Activated CD8-positive, alpha-beta T cell treated with anti-CD3 and anti-CD28 coated beads for 36 hours (primary cell): ENCODE measurements at regions not wholly inside any gene's neighbourhood (a gene's known extent, or its start where the extent isn't known, plus 50 kb on each side); places are given as distances from the start of the nearest gene placed in this dataset.

Source experiments
- ATAC-seq: fragments of 200-7000 bp; cut with Tn5 transposase; one replicate; pipeline ENCODE4 v1.10.0; 2021; ENCODE audit warnings: mild to moderate bottlenecking, moderate library complexity
- CTCF ChIA-PET: fragments of 350-600 bp; sonication (Branson Sonifier 250); formaldehyde crosslinking; loops from one replicate; lab custom pipeline; 2021; ENCODE audit warnings: antibody characterized with exemption; lab: Charles Lee
- POLR2A ChIA-PET: fragments of 350-600 bp; sonication (Branson Sonifier 250); formaldehyde crosslinking; loops from one replicate; lab custom pipeline; 2021; ENCODE audit warnings: antibody characterized with exemption; lab: Charles Lee
- DNase-seq: peaks from one replicate; pipeline ENCODE4 v3.0.0-alpha.2; 2020
- H3K27ac Mint-ChIP-seq: one replicate; pipeline ENCODE4 v1.8.0; 2021; ENCODE audit warnings: mild to moderate bottlenecking, mixed read lengths
- H3K27me3 Mint-ChIP-seq: one replicate; pipeline ENCODE4 v1.8.0; 2021; ENCODE audit warnings: mixed read lengths
- H3K36me3 Mint-ChIP-seq: one replicate; pipeline ENCODE4 v1.8.0; 2021; ENCODE audit warnings: low read depth, mixed read lengths
- H3K4me1 Mint-ChIP-seq: one replicate; pipeline ENCODE4 v1.8.0; 2021; ENCODE audit warnings: low read depth, mixed read lengths
- H3K4me3 Mint-ChIP-seq: one replicate; pipeline ENCODE4 v1.8.0; 2021; ENCODE audit warnings: mild to moderate bottlenecking, moderate library complexity, mixed read lengths
- H3K9me3 Mint-ChIP-seq: one replicate; pipeline ENCODE4 v1.8.0; 2021; ENCODE audit warnings: mixed read lengths
- CTCF ChIP-seq: fragments of 200-600 bp; IDR thresholded peaks from one replicate; pipeline ENCODE4 v1.8.0; 2022; ENCODE audit warnings: antibody characterized with exemption, mild to moderate bottlenecking
- intact Hi-C: fragments of 100-400 bp; cut with micrococcal nuclease; formaldehyde crosslinking; loops from one replicate; pipeline ENCODE4 v1.10.0; 2022

GRCh38 chr4:14575289-14575688, 427.0 kb upstream of the CPEB2 start:
- Mint-ChIP-seq H3K4me1 (no peaks in the 10 kb centered on the region), H3K4me3 (no peak overlapping the region), H3K36me3 (no peaks in the 10 kb centered on the region), H3K27me3 (no peaks in the 10 kb centered on the region), H3K9me3 (no peaks in the 10 kb centered on the region), H3K27ac (no peak overlapping the region)
- DNase-seq = no peak
- ChIA-PET POLR2A (no interaction called here), CTCF (no interaction called here)
- ATAC-seq = no peak
- intact Hi-C loops = no loop called here
- TF ChIP-seq CTCF = no peak

GRCh38 chr4:14575919-14576318, 426.4 kb upstream of the CPEB2 start:
- no peak for TF ChIP-seq CTCF
- no peak overlapping the region for H3K27ac Mint-ChIP-seq
- H3K4me3 Mint-ChIP-seq = no peak overlapping the region
- no peaks in the 10 kb centered on the region for H3K36me3 Mint-ChIP-seq
- no peak for DNase-seq
- H3K4me1 Mint-ChIP-seq = no peaks in the 10 kb centered on the region
- ATAC-seq = no peak
- intact Hi-C loops = no loop called here
- H3K9me3 Mint-ChIP-seq = no peaks in the 10 kb centered on the region
- CTCF ChIA-PET = no interaction called here
- H3K27me3 Mint-ChIP-seq = no peaks in the 10 kb centered on the region
- POLR2A ChIA-PET = no interaction called here

- TF ChIP-seq CTCF = no peak
- Mint-ChIP-seq H3K36me3 (no peaks in the 10 kb centered on the region), H3K4me1 (no peaks in the 10 kb centered on the region), H3K9me3 (no peaks in the 10 kb centered on the region), H3K4me3 (no peak overlapping the region), H3K27me3 (no peaks in the 10 kb centered on the region), H3K27ac (no peak overlapping the region)
- intact Hi-C loops = no loop called here
- ChIA-PET POLR2A (no interaction called here), CTCF (no interaction called here)
- ATAC-seq (no peak), DNase-seq (no peak)
These were observed 422.2 kb upstream of the CPEB2 start for GRCh38 chr4:14580061-14580460.

- DNase-seq (no peak), ATAC-seq (no peak)
- no peak for TF ChIP-seq CTCF
- intact Hi-C loops = no loop called here
- Mint-ChIP-seq H3K4me1 (no peaks in the 10 kb centered on the region), H3K9me3 (peaks cover 6% of the 10 kb centered on the region), H3K36me3 (no peaks in the 10 kb centered on the region), H3K27ac (no peak overlapping the region), H3K4me3 (no peak overlapping the region), H3K27me3 (peaks cover 3% of the 10 kb centered on the region)
- CTCF ChIA-PET = interaction anchor here (0.9 kb wide), 1 partner anchor 9 kb away, joined by 3 read pairs; no protein-coding TSS in a partner anchor
- POLR2A ChIA-PET = no interaction called here
These were observed 420.5 kb upstream of the CPEB2 start for GRCh38 chr4:14581741-14582140.

- Mint-ChIP-seq H3K4me3 (no peak overlapping the region), H3K9me3 (peaks cover 6% of the 10 kb centered on the region), H3K27ac (no peak overlapping the region), H3K27me3 (peaks cover 3% of the 10 kb centered on the region), H3K36me3 (no peaks in the 10 kb centered on the region), H3K4me1 (no peaks in the 10 kb centered on the region)
- no peak for TF ChIP-seq CTCF
- intact Hi-C loops = no loop called here
- ATAC-seq = no peak
- no peak for DNase-seq
- POLR2A ChIA-PET = interaction anchor here (0.7 kb wide), 1 partner anchor 41 kb away, joined by 3 read pairs; no protein-coding TSS in a partner anchor
- CTCF ChIA-PET = no interaction called here
These were observed 419.6 kb upstream of the CPEB2 start for GRCh38 chr4:14582677-14583076.
